ENCODE measurements at regions not wholly inside any gene's neighbourhood (a gene's known extent, or its start where the extent isn't known, plus 50 kb on each side); places are given as distances from the start of the nearest gene placed in this dataset.

DNA sequence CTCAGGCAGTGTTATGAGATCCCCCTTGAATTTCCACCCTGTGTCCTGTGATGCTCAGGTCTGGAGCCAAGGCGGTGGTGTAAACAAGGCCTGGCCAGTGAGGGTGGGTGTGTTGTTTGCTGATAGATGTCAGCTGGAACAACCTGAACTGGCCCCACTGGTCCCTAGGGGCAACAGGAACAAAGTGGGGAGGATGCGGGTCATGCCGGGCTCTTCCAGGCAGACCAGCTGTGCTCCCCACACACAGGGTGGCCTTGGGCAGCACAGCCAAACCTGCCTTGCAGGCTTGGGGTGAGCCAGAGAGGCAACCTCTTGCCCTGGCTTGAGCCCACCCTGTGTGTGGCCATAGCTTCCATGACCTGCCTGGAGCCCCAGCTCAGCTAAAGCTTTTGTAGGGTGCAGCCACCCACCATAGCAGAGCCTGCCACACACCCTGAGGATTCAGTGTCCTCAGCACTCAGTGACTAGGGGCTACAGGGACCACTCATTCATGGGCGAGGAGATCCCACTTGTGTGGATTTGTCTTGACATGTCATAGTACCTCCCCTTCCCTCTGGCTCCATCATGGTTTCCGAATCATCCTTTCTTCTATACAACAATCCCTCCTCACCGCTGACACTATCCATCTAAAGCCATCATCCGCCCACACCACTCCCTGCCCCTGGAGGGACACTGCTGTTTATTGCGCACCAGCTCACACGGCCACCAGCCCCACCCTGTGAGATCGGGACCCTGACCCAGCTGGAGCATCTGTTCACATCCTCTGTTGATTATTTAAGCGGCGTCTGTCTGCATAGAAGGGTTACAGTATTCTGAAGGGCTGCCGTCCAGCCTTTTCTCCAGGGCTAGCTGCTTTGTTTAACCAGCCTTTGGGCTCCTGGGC is 268.8 kb downstream of the CYP26B1 start:
- peak in 1 of 2 donors; percentile 50 for DNase-seq (ENCODE audit: low spot score in 2 of 2)
- intact Hi-C loops (cut with DNase I; ENCODE audit: low total_unique reads), result no loop called here
- no peak overlapping the region for H3K4me3 ChIP-seq (ENCODE audit: low read depth, poor library complexity, severe bottlenecking)
- no peak for TF ChIP-seq POLR2A (IDR thresholded peaks at IDR 0.05)
- TF ChIP-seq, protein P1, sequence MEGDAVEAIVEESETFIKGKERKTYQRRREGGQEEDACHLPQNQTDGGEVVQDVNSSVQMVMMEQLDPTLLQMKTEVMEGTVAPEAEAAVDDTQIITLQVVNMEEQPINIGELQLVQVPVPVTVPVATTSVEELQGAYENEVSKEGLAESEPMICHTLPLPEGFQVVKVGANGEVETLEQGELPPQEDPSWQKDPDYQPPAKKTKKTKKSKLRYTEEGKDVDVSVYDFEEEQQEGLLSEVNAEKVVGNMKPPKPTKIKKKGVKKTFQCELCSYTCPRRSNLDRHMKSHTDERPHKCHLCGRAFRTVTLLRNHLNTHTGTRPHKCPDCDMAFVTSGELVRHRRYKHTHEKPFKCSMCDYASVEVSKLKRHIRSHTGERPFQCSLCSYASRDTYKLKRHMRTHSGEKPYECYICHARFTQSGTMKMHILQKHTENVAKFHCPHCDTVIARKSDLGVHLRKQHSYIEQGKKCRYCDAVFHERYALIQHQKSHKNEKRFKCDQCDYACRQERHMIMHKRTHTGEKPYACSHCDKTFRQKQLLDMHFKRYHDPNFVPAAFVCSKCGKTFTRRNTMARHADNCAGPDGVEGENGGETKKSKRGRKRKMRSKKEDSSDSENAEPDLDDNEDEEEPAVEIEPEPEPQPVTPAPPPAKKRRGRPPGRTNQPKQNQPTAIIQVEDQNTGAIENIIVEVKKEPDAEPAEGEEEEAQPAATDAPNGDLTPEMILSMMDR (IDR thresholded peaks at IDR 0.05), result no peak
- WGBS, 2 donors, result 68 to 81% methylated on average over 13 of the region's 13 CpGs

DNA sequence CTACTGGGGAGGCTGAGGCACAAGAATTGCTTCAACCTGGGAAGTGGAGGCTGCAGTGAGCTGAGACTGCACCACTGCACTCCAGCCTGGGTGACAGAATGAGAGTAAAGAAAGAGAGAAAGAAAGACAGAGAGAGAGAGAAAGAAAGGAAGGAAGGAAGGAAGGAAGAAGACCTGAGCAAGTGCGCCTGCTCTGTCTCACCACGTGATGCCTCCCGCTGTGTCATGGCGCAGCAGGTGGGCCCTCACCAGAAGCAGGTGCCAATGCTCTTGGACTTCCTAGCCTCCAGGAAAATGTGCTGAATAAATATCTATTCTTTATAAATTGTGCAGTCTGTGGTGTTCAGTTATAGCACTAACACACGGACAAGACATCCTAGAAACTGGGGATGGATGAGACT is 270.0 kb downstream of the CYP26B1 start:
- TF ChIP-seq, protein P1 (IDR thresholded peaks at IDR 0.05), result no peak
- no peak for TF ChIP-seq POLR2A (IDR thresholded peaks at IDR 0.05)
- no peak overlapping the region for H3K4me3 ChIP-seq (ENCODE audit: low read depth, poor library complexity, severe bottlenecking)
- no peak for DNase-seq (ENCODE audit: low spot score in 2 of 2)
- intact Hi-C loops (cut with DNase I; ENCODE audit: low total_unique reads), result no loop called here
- WGBS, 2 donors, result 84 to 89% methylated on average over 5 of the region's 5 CpGs

DNA sequence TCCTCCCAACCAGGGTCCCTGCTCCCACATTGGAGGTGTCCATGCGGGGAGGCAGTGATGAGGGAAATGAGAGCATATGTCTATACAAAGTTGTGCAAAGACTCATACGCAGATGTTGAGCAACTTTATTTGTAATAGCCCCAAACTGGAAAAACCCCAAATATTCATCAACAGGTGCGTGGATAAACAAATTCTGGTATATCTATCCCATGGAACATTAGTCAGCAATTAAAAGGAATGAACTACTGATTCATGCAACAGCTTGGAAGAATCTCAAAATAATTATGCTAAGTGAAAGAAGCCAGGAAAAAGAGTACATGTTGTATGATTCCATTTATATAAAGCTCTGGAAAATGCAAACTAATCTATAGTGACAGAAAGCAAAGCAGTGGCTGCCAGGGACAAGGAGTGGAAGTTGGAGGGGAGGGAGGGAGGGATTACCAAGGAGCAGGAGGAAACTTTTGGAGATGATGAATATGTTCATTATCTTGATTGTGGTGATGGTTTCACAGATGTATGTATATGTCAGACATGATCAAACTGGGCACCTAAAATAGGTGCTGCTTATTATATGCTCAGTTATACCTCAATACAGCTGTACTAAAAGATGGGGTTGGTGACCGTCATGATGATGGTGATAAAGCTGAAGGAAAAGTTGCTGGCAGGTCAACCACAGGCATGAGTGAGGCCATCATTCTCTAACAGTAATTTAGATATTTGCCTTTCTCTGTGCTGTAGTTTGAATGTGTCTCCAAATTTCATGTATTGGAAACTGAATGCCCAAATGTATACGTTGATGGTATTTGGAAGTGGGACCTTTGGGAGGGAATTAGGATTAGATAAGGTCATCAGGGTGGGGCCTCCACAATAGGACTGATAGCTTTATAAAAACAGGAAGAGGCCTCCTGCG is 270.9 kb downstream of the CYP26B1 start:
- no peak for DNase-seq (ENCODE audit: low spot score in 2 of 2)
- H3K4me3 ChIP-seq (ENCODE audit: low read depth, poor library complexity, severe bottlenecking), result no peak overlapping the region
- 80 to 87% methylated on average over 6 of the region's 6 CpGs for WGBS, 2 donors
- intact Hi-C loops (cut with DNase I; ENCODE audit: low total_unique reads), result no loop called here
- TF ChIP-seq, protein P1 (IDR thresholded peaks at IDR 0.05), result no peak
- no peak for TF ChIP-seq POLR2A (IDR thresholded peaks at IDR 0.05)

DNA sequence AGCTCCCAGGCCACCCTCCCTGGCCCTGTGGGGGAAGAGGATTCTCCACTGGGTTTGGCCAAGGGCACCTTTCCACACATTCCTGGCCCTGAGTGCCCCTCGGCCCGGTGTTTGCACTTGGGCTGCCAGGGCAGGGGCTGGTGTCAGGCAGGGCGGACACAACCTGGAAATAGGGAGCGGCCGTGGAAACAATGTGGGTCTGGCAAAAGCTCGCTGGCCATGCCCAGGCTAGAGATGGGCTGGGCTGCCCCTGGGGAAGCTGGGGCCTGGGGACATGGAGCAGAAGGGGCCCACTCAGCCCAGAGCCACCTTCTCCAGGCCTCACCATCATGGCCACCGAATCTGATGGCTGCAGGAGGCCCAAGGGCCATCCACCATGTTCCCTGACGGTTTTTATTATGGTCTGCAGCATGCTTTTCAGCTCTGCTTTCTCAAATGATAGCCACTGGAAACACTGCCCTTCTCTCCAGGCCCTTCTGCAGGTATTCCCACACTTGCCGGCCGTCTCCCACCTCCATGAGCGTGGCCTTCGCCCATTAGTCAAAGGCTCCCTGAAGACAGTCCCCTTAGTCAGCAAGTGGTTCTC is 275.1 kb downstream of the CYP26B1 start:
- TF ChIP-seq, protein P1 (IDR thresholded peaks at IDR 0.05), result no peak
- no peak for TF ChIP-seq POLR2A (IDR thresholded peaks at IDR 0.05)
- intact Hi-C loops (cut with DNase I; ENCODE audit: low total_unique reads), result no loop called here
- 90 to 96% methylated on average over 9 to 12 of the region's 12 CpGs for WGBS, 2 donors
- H3K4me3 ChIP-seq (ENCODE audit: low read depth, poor library complexity, severe bottlenecking), result no peak overlapping the region
- no peak for DNase-seq (ENCODE audit: low spot score in 2 of 2)

DNA sequence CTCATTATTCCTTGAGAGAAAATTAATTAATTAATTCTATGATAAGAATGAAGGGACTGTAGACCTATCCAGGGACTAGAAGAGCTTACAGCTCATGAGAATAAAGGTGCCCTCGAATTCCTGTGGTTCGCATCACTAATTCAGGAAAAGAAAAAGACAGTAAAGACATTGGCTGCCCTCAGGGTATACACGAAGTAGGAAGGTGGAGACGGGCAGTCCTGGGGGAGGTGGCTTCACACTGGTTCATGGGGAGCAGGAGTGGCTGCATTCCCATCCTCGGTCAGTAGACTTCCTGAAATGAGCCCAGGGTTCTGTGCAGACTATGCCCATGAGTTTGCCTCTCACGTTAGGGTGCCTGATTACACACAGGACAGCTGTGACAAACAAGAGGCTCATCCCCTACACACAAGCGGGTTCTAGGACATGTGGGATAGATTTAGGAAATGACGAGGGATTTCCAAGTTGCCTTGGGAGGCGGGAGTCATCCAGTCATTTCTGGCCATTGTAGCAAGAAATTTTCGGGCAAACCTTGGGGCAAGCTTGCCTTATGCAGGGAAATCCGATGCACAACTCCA is 282.2 kb downstream of the CYP26B1 start:
- 64 to 67% methylated on average over 11 of the region's 11 CpGs for WGBS, 2 donors
- intact Hi-C loops (cut with DNase I; ENCODE audit: low total_unique reads), result no loop called here
- TF ChIP-seq, protein P1 (IDR thresholded peaks at IDR 0.05), result no peak
- no peak for TF ChIP-seq POLR2A (IDR thresholded peaks at IDR 0.05)
- no peak for DNase-seq (ENCODE audit: low spot score in 2 of 2)
- no peak overlapping the region for H3K4me3 ChIP-seq (ENCODE audit: low read depth, poor library complexity, severe bottlenecking)
